GM12878 (cell line): ENCODE measurements at regions not wholly inside any gene's neighbourhood (a gene's known extent, or its start where the extent isn't known, plus 50 kb on each side); places are given as distances from the start of the nearest gene placed in this dataset.

Source experiments
- BRCA1 ChIP-seq: IDR thresholded peaks from 2 replicates; pipeline ENCODE4 v1.6.1; 2011; ENCODE audit warnings: low read depth, low read length, improper control_type of control experiment
- CHD2 ChIP-seq: IDR thresholded peaks from 2 replicates; pipeline ENCODE4 v1.6.1; 2011; ENCODE audit warnings: low read depth, low read length, improper control_type of control experiment, borderline replicate concordance
- CTCF ChIP-seq, 3 experiments: IDR thresholded peaks in 2 of 3; conservative IDR thresholded peaks in 1 of 3; 2 replicates each; pipeline ENCODE4 v1.5.1; 2011; ENCODE audit warnings: low read depth in 3 of 3, low read length in 3 of 3, mild to moderate bottlenecking in 3 of 3, control low read depth in 2 of 3, moderate library complexity in 2 of 3, inconsistent platforms in 1 of 3, mixed read lengths in 1 of 3; ENCODE audit not compliant: control insufficient read depth in 2 of 3, insufficient read depth in 1 of 3; ENCODE audit errors: extremely low read depth in 1 of 3
- IKZF1 ChIP-seq: fragments of 450-650 bp; conservative IDR thresholded peaks from 2 replicates; pipeline ENCODE4 v1.6.1; 2017; ENCODE audit warnings: antibody characterized with exemption, mild to moderate bottlenecking
- MAX ChIP-seq: IDR thresholded peaks from 2 replicates; pipeline ENCODE4 v1.6.1; 2012; ENCODE audit warnings: low read depth, low read length, improper control_type of control experiment
- NFIC ChIP-seq: IDR thresholded peaks from 2 replicates; pipeline ENCODE4 v1.6.1; 2012; ENCODE audit warnings: low read depth, mild to moderate bottlenecking, inconsistent platforms, low read length, moderate library complexity
- PAX8 ChIP-seq: fragments of 450-650 bp; IDR thresholded peaks from 2 replicates; pipeline ENCODE4 v1.6.1; 2017; ENCODE audit warnings: mild to moderate bottlenecking, moderate library complexity
- POLR2A ChIP-seq: IDR thresholded peaks from 2 replicates; pipeline ENCODE4 v1.6.1; 2011; ENCODE audit warnings: low read depth, mild to moderate bottlenecking, low read length
- RBBP5 ChIP-seq: fragments of 200-600 bp; sonication (generic); conservative IDR thresholded peaks from 2 replicates; pipeline ENCODE4 v1.6.1; 2016
- SUZ12 ChIP-seq: fragments of 200-600 bp; sonication (generic); IDR thresholded peaks from one replicate; pipeline ENCODE4 v1.6.1; 2018; ENCODE audit warnings: antibody characterized with exemption, mild to moderate bottlenecking; ENCODE audit not compliant: unreplicated experiment
- TAF1 ChIP-seq: IDR thresholded peaks from 2 replicates; pipeline ENCODE4 v1.6.1; 2011; ENCODE audit warnings: mild to moderate bottlenecking, low read depth, low read length, borderline replicate concordance
- YY1 ChIP-seq: IDR thresholded peaks from 2 replicates; pipeline ENCODE4 v1.6.1; 2011; ENCODE audit warnings: low read depth, mild to moderate bottlenecking, low read length
- TF ChIP-seq, protein P1 (sequence below): fragments of 450-650 bp; formaldehyde crosslinking; IDR thresholded peaks from 2 replicates; pipeline ENCODE4 v1.4.0; 2020; ENCODE audit warnings: mild to moderate bottlenecking, moderate library complexity

- TF ChIP-seq CTCF (IDR thresholded peaks at IDR 0.05 in 2 of 3, conservative IDR thresholded peaks at IDR 0.05 in 1 of 3; ENCODE audit: control insufficient read depth in 2 of 3, extremely low read depth in 1 of 3, insufficient read depth in 1 of 3, low read depth in 3 of 3, low read length in 3 of 3) (no peak), NFIC (no peak), PAX8 (no peak), CHD2 (no peak), POLR2A (no peak), BRCA1 (no peak), SUZ12 (no peak), RBBP5 (no peak), YY1 (no peak), TAF1 (no peak), IKZF1 (no peak), MAX (no peak)
- TF ChIP-seq, protein P1, sequence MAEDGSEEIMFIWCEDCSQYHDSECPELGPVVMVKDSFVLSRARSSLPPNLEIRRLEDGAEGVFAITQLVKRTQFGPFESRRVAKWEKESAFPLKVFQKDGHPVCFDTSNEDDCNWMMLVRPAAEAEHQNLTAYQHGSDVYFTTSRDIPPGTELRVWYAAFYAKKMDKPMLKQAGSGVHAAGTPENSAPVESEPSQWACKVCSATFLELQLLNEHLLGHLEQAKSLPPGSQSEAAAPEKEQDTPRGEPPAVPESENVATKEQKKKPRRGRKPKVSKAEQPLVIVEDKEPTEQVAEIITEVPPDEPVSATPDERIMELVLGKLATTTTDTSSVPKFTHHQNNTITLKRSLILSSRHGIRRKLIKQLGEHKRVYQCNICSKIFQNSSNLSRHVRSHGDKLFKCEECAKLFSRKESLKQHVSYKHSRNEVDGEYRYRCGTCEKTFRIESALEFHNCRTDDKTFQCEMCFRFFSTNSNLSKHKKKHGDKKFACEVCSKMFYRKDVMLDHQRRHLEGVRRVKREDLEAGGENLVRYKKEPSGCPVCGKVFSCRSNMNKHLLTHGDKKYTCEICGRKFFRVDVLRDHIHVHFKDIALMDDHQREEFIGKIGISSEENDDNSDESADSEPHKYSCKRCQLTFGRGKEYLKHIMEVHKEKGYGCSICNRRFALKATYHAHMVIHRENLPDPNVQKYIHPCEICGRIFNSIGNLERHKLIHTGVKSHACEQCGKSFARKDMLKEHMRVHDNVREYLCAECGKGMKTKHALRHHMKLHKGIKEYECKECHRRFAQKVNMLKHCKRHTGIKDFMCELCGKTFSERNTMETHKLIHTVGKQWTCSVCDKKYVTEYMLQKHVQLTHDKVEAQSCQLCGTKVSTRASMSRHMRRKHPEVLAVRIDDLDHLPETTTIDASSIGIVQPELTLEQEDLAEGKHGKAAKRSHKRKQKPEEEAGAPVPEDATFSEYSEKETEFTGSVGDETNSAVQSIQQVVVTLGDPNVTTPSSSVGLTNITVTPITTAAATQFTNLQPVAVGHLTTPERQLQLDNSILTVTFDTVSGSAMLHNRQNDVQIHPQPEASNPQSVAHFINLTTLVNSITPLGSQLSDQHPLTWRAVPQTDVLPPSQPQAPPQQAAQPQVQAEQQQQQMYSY (CRISPR knock-in tag): no peak
These were observed 56.3 kb downstream of the AGTR2 start for GRCh38 chrX:116226665-116227484.
